T-helper 17 cell (primary cell): ENCODE measurements at regions not wholly inside any gene's neighbourhood (a gene's known extent, or its start where the extent isn't known, plus 50 kb on each side); places are given as distances from the start of the nearest gene placed in this dataset.

ENCODE experiments used
- ATAC-seq: fragments of 150-1000 bp; cut with Tn5 transposase; 2 replicates; pipeline ENCODE4 v1.10.0; 2021; ENCODE audit warnings: mild to moderate bottlenecking, moderate library complexity
- DNase-seq, 3 donors: peaks; one replicate each; pipeline versions ENCODE4 v3.0.0 to v3.0.0-alpha.2; 2020 to 2021
- H3K9me3 ChIP-seq: one replicate; pipeline ENCODE4 v1.7.0; 2013; ENCODE audit warnings: low read length, mild to moderate bottlenecking; ENCODE audit not compliant: control insufficient read depth, poor library complexity, severe bottlenecking
- H3K27ac Mint-ChIP-seq: one replicate; pipeline ENCODE4 v1.8.0; 2022; ENCODE audit warnings: mild to moderate bottlenecking, moderate library complexity, mixed read lengths
- H3K27me3 Mint-ChIP-seq: one replicate; pipeline ENCODE4 v1.8.0; 2022; ENCODE audit warnings: mixed read lengths
- H3K36me3 Mint-ChIP-seq: one replicate; pipeline ENCODE4 v1.8.0; 2022; ENCODE audit warnings: low read depth, mixed read lengths
- H3K4me1 Mint-ChIP-seq: one replicate; pipeline ENCODE4 v1.8.0; 2022; ENCODE audit warnings: mild to moderate bottlenecking, mixed read lengths
- H3K4me3 Mint-ChIP-seq: one replicate; pipeline ENCODE4 v1.8.0; 2022; ENCODE audit warnings: mild to moderate bottlenecking, moderate library complexity, mixed read lengths

DNA sequence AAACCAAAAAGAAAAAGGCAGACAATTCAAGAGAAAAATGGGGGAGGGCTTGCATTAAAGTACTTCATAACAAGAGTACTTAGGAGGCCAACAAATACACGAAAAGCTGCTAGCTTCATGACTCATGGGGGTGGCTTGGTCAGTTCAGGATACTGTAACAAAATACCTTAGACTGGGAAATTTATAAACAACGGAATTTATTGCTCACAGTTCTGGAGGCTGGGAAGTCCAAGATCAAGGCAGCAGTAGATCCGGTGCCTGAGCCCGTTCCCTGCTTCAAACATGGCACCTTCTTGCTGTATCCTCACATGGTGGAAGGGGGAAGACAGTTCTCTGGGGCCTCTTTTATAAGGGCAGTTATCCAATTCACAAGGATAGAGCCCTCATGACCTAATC, 111.4 kb downstream of the C9orf50 start:
- Mint-ChIP-seq H3K27me3 (no peaks in the 10 kb centered on the region), H3K36me3 (no peaks in the 10 kb centered on the region), H3K4me3 (no peak overlapping the region), H3K27ac (peak overlapping the region; percentile 19), H3K4me1 (peaks cover 2% of the 10 kb centered on the region)
- H3K9me3 ChIP-seq, result no peaks in the 10 kb centered on the region
- ATAC-seq, result no peak
- no peak for DNase-seq

DNA sequence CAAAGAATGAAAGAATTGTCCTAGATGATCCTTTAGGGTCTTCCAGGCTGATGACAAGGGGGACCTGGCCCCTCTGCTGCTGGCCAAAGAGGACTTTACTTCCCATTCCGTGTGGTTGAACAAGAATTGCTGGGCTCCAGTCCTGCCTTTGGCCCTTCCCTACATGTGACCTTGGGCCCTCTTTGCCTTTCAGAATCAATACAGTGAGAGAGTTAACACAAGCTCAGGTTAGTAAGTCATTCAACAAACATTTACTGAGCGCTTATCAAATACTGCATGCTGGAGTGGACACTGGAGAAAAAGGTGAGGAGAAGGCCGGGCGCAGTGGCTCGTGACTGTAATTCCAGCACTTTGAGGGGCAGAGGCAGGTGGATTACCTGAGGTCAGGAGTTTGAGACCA, 113.1 kb downstream of the C9orf50 start:
- H3K9me3 ChIP-seq, result no peaks in the 10 kb centered on the region
- Mint-ChIP-seq H3K27ac (peak overlapping the region; percentile 82), H3K4me3 (no peak overlapping the region), H3K4me1 (peaks cover 3% of the 10 kb centered on the region), H3K36me3 (no peaks in the 10 kb centered on the region), H3K27me3 (no peaks in the 10 kb centered on the region)
- ATAC-seq (no peak), DNase-seq (no peak)

DNA sequence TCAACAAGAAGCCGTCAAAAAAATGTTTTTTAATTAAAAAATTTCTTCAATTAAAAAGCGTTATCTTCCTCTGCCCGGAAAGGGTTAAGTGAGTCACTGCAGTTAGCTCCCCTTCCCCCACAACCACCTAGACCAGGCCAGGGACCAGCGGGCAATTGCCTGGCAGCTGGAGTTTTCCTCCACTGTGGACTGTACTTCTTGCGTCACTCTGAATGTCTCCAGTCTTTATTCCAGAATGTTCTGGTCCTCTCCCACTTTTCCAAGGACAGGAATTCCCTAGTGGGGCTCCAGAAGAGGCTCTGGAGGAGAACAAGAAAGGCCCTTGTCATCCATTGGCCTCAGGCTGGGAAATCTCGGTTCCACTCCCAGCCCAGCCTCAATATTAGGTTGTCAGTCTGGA, 114.0 kb downstream of the C9orf50 start:
- H3K27ac Mint-ChIP-seq, result no peak overlapping the region
- no peaks in the 10 kb centered on the region for H3K27me3 Mint-ChIP-seq
- no peaks in the 10 kb centered on the region for H3K36me3 Mint-ChIP-seq
- no peak for ATAC-seq
- no peak for DNase-seq
- H3K4me3 Mint-ChIP-seq, result no peak overlapping the region
- H3K9me3 ChIP-seq, result no peaks in the 10 kb centered on the region
- peaks cover 3% of the 10 kb centered on the region for H3K4me1 Mint-ChIP-seq

DNA sequence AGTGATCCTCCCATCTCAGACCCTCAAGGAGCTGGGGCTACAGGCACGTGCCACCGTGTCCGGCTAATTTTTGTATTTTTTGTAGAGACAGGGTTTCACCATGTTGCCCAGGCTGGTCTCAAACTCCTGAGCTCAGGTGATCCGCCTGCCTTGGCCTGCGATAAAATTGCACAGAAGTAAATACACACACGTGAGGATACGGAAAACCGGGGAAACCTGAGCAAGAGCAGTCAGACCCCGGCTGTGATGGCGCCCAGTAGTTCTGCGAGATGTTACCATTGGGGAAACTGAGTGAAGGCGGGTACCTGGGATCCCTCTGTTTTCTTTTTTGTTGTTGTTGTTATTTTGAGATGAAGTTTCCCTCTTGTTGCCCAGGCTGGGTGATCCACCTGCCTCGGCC, 114.9 kb downstream of the C9orf50 start:
- Mint-ChIP-seq H3K36me3 (no peaks in the 10 kb centered on the region), H3K27me3 (no peaks in the 10 kb centered on the region), H3K27ac (no peak overlapping the region), H3K4me3 (no peak overlapping the region), H3K4me1 (peaks cover 9% of the 10 kb centered on the region)
- H3K9me3 ChIP-seq, result no peaks in the 10 kb centered on the region
- no peak for DNase-seq
- ATAC-seq, result no peak

DNA sequence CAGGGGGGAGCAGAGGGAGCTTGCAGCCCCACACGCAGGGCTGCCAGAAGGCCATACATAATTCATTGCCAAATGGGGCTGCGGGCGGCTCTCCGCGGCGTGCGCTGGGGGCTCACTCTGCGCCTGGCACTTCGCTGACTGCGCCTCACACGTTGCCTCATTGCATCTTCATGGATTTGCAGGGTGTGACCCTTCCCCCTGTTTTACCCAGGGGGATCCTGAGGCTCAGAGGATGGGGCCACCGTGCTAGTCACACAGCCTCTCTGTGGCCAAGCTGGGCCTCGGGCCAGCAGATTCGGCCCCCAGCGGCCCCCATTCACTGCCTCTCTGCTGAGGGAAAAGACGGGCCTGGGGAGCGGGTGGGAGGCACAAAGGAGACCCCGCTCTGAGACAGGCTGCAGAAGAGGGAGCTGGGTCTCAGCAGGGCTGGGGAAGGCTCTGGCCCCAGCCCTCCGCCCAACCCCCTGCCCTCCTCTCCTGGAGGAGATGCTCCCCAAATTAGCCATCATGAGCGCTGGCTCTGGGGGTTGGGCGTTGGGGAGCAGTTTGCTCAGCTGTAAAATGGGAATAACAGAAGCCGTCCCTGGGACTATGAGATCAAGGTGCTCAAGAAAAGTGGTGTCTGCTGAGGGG, 115.5 kb downstream of the C9orf50 start:
- H3K9me3 ChIP-seq, result no peaks in the 10 kb centered on the region
- ATAC-seq (no peak), DNase-seq (no peak)
- Mint-ChIP-seq H3K27me3 (no peaks in the 10 kb centered on the region), H3K4me1 (peaks cover 13% of the 10 kb centered on the region), H3K27ac (no peak overlapping the region), H3K36me3 (no peaks in the 10 kb centered on the region), H3K4me3 (no peak overlapping the region)

DNA sequence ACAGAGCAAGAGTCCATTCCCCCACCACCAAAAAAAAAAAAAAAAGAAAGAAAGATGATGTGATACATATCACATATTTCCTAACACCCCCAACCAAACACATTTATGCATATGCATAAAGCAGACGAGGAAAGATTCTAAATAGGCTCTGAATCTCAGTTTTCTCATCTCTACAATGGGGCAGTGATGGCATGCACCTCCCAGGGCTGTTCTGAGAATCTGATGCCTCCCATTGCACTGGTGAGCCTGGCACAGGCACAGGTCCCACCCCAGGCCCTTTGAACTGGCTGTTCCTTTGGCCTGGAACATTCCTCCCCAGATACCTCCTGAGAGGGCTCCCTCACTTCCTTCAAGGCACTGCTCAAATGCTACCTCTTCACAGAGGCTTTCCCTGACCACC, 116.5 kb downstream of the C9orf50 start:
- Mint-ChIP-seq H3K27ac (peak overlapping the region; percentile 39), H3K36me3 (no peaks in the 10 kb centered on the region), H3K4me3 (no peak overlapping the region), H3K27me3 (no peaks in the 10 kb centered on the region), H3K4me1 (peaks cover 15% of the 10 kb centered on the region)
- no peaks in the 10 kb centered on the region for H3K9me3 ChIP-seq
- ATAC-seq (no peak), DNase-seq (no peak)

DNA sequence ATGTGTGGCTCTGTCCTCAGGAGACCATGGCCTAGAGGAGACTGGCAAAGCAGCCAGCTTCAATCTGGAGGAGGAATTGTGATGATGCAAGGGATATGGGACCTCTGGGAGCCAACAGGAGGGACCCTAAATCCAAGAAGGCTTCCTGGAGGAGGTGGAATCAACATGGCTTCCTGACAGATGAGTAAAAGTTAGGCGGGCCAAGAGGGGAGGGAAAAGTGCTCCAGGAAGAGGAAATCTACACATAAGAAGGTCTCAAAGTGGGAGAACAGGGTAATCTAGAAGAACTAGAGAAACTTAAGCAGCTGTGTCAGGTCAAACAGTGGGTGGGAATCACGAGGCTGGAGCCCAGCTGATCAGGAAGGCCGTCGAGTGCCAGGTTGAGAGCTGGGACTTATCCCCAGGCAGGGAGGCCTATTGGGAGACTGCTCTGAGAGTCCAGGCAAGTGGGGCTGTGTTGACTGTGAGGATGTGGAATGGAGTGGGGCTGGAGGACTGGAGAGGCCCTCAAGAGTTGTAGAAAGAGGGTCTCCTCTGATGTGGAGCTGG, 119.1 kb downstream of the C9orf50 start:
- peak overlapping the region; percentile 54 for H3K27ac Mint-ChIP-seq
- H3K36me3 Mint-ChIP-seq, result peaks cover 4% of the 10 kb centered on the region
- H3K4me3 Mint-ChIP-seq, result peak overlapping the region; percentile 56
- H3K27me3 Mint-ChIP-seq, result no peaks in the 10 kb centered on the region
- H3K9me3 ChIP-seq, result no peaks in the 10 kb centered on the region
- DNase-seq, result no peak
- no peak for ATAC-seq
- H3K4me1 Mint-ChIP-seq, result peaks cover 29% of the 10 kb centered on the region

DNA sequence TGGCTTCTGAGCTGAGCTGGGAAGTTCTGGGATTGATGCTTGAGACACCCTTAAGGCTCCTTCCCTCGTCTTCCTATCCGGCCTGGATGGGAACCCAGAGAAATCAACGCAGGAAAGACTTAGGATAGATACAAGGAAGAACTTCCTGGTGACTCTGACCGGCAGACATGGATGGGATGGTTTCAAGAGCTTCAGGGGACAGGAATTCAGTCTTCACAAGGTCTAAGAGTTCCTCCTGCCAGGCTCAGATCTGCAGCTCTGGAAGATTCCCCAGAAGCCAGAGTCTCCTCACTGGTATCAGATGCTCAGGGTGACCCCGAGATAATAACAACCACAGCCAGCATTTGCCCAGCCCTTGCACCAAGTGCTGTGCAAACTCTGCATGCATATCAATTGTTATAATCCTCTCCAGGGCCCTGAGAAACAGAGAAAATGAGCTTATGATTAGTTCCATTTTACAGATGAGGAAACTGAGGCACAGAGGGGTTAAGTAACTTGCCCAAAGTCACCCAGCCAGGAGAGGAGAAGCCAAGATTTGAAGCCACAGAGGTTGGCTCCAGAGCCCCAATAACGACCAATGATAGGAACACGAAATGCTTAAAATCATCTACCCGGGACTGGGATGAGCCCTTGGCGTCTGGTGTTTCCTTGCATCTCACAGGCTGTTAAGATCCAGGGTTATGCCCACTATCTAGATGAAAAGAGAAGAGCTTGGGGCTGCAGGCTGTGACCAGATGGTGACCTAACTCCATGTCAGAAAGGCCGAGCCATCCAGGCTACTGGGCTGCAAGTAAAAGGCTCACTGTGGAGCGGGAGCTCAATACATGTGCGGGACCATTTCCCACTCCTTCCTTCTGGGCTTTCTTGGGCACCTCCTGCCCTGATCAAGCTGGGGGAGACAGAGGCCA, 119.8 kb downstream of the C9orf50 start:
- peak overlapping the region; percentile 54 for H3K27ac Mint-ChIP-seq
- H3K36me3 Mint-ChIP-seq, result peaks cover 4% of the 10 kb centered on the region
- H3K9me3 ChIP-seq, result no peaks in the 10 kb centered on the region
- H3K27me3 Mint-ChIP-seq, result no peaks in the 10 kb centered on the region
- H3K4me3 Mint-ChIP-seq, result no peak overlapping the region
- ATAC-seq, result no peak
- H3K4me1 Mint-ChIP-seq, result peaks cover 32% of the 10 kb centered on the region
- DNase-seq, result no peak

DNA sequence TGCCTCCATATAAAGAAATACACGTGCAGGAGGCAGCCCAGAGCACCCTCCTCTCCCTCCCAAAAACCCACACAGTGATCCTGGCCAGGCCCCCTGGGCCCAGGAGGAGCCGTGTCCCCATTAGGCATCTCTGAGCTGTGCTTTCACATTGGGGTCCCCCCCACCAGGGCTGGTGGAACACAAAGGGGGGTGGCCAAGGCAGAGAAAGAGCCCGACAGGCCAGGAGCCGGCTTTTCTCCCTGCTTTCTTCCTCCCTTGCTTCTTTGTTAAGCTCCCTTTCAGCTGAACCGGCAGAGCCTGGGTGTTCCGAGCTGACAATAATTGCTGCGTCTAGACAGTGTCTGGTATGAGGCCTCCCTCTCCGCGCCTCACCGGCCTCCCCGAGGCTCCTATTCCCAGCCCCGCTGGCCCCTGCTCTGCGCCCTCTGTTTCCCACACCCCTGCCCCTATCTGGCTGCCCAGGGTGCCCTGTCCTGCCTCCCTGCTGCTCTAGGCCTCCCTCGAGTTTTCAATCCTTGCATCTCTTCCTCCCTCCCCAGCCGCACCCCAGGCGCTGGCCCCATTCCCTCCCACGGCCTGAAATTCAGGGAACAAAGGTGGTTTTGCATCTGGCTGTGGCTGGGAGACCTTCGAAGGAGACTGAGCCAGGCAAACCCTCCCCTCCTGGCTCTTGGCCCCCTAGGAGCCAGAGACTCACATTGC, 120.6 kb downstream of the C9orf50 start:
- no peaks in the 10 kb centered on the region for H3K9me3 ChIP-seq
- H3K27ac Mint-ChIP-seq, result no peak overlapping the region
- peaks cover 4% of the 10 kb centered on the region for H3K36me3 Mint-ChIP-seq
- no peak for DNase-seq
- no peaks in the 10 kb centered on the region for H3K27me3 Mint-ChIP-seq
- peaks cover 36% of the 10 kb centered on the region for H3K4me1 Mint-ChIP-seq
- ATAC-seq, result no peak
- H3K4me3 Mint-ChIP-seq, result no peak overlapping the region

DNA sequence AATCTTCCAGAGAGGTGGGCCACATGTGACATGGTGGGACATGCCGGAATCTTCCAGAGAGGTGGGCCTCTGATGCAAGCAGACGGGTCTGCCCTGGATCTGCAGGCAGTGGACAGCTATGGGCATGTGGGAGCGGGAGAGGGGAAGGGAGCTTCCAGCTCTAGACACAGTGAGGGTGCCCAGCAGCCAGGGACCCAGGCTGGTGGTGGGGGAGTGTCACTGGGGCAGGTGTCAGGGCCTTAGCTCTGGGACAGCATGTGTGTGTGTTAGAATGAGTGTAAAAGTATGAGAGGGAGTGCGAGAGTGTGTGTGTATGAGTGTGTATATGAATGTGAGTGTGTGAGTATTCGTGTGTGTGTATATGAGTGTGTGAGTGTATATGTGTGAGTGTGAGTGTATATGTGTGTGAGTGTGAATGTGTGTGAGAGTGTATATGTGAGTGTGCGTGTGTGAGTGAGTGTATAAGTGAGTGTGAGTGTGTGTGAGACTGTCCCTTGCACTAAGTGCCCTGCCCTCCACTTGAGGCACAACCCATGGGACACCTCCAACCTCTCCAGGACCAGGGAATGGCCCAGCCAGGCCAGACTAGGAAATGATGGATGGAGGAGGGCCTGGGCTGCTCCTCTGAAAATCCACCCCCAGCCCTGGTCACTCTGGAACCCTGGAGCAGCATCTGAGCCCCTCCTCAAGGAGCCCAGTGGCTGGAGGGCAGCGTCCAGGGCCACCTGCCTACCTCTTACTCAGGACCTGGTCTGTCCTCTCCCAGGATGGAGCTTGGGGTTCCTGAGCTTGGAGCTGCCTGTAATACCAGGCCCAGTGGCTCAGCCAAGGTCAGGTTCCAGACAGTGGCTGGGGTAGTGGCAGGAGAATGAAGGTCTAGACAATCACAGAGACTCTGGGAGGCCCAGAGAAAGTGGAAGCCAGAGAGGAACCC, 122.2 kb downstream of the C9orf50 start:
- no peaks in the 10 kb centered on the region for H3K27me3 Mint-ChIP-seq
- peak overlapping the region; percentile 91 for H3K27ac Mint-ChIP-seq
- H3K9me3 ChIP-seq, result no peaks in the 10 kb centered on the region
- ATAC-seq (no peak), DNase-seq (no peak)
- H3K4me3 Mint-ChIP-seq, result peak overlapping the region; percentile 60
- H3K36me3 Mint-ChIP-seq, result peaks cover 4% of the 10 kb centered on the region
- peaks cover 35% of the 10 kb centered on the region for H3K4me1 Mint-ChIP-seq

DNA sequence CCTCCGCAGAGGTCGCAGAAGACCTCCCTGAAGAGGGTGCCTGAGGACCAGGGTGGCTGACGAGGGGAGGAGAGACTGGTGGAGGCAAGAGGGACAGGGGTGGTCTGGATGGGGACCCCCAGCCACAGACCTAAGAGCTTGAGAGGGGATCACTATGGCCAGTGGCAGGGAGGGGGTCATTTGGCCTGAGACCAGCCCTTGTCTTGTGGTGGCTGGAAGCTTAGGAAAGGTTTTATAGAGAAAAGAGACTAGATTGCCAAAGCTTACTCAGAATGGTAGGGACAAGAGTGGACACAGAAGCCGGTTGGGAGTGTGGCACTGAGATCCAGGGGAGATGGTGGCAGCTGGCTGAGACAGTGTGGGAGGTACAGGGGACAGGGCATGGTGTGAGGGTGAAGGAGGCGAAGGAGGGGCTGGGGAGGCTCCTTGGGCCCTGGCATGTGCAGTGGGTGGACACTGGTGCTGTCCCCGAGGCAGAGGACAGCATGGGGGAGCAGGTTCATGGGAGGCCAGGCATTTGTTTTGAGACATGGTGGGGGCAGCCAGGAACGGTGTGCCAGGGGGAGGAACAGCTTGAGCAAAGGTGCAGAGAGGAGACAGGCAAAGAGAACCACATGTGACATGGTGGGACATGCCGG, 123.0 kb downstream of the C9orf50 start:
- Mint-ChIP-seq H3K4me3 (peak overlapping the region; percentile 60), H3K4me1 (peaks cover 40% of the 10 kb centered on the region), H3K27ac (peak overlapping the region; percentile 91), H3K36me3 (peaks cover 8% of the 10 kb centered on the region), H3K27me3 (no peaks in the 10 kb centered on the region)
- no peaks in the 10 kb centered on the region for H3K9me3 ChIP-seq
- ATAC-seq, result no peak
- DNase-seq, result no peak
